ENCODE measurements at regions not wholly inside any gene's neighbourhood (a gene's known extent, or its start where the extent isn't known, plus 50 kb on each side); places are given as distances from the start of the nearest gene placed in this dataset.

DNA sequence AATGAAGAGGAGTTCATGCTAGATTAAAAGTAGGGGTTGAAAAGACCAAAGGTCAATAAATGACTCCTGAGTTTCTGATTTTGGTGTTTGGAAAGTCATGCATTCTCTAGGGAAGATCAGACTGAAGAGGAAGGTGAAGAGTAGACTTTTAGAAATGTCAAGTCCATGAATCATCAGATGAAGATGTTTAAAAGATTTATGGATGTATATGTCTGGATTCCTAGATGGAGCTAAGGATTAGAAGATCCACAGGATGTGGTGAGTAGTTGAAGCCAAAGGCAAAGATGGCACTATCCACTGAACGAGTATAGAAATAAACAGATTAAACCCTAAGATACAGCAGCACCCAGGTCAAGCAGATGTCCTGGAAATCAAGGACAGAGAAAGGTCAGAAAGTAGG is 298.5 kb downstream of the GPAM start:
- DNase-seq (ENCODE audit: low read depth), result no peak

DNA sequence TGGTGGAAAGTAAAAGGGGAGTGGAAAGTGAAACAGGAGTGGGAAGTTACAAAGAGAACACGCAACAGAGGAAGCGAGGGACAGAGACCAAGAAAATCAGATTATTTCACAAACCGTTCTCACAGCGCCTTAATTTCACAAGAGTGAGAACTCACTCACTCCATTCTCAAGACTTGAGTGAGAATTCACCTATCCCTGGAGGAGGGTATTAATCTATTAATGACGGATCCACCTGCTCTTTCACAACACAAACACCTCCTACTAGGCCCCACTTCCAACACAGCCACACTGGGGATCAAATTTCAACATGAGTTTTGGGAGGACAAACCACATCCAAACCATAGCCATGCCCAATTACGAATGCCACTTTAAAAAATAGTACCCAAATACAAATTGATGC is 297.6 kb downstream of the GPAM start:
- no peak for DNase-seq (ENCODE audit: low read depth)

- no peak for DNase-seq (ENCODE audit: low read depth)
Observed at GRCh38 chr10:111887266-111887665, 296.3 kb downstream of the GPAM start.

- no peak for DNase-seq (ENCODE audit: low read depth)
Observed at GRCh38 chr10:111890046-111890445, 293.5 kb downstream of the GPAM start.

- DNase-seq (ENCODE audit: low read depth), result no peak
Observed at GRCh38 chr10:111916011-111916410, 267.6 kb downstream of the GPAM start.

GRCh38 chr10:111921821-111922220 is 261.7 kb downstream of the GPAM start:
- no peak for DNase-seq (ENCODE audit: low read depth)

DNA sequence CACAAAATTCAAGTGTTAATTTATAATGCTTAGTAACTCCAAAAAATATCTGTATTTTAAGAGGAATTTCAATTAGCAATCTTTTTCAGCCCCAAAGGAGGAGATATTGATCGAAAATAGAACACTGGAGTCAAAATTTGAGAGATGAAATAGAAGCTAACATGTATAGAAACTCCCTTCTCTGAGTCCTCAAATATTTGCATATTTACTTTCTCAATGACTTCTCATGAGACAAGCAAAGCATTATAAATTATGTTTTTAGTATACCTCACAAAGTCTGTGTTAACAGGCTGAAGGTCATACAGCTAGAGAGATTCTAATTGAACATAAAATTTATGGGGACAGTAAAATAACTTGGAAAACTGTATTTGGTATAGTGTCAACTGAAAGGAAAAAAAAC is 260.5 kb downstream of the GPAM start:
- DNase-seq (ENCODE audit: low read depth), result no peak

DNA sequence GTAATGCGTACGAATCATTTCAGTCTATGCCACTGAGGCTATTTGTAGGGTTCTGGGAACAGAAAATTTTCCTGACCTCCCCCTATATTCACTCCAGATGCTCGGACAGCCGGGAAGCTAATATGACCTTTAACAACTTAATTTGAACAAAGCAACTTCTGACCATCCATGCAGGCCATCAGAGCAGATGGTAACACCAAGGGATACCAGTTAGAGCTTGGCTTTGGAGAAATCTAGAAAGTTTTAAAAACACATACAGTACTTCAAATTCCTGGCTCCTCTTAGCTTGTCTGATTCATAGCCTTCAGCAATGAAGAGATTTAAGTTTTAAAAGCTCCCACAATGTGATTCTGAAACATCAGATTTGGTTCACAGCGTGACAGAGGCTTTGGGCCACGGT is 257.3 kb downstream of the GPAM start:
- DNase-seq (ENCODE audit: low read depth), result no peak

DNA sequence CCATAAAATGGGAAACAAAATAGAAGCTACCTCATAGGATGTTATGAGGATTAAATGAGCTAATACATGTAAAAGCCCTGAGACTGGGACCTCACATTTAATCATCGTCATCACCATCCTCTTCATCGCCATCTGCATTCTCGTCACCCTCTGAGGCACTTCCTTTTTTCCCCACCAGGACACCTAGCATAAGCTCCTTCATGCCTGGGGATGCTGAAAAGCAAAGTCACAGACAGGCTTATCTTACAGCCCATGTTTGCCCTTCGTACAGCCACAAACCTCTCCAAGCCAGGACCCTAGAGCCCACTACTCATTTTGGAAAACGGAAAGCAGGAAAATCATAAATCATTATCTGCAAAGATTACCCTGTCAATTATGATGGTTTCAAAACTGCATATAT is 249.6 kb downstream of the GPAM start:
- DNase-seq (ENCODE audit: low read depth), result no peak

DNA sequence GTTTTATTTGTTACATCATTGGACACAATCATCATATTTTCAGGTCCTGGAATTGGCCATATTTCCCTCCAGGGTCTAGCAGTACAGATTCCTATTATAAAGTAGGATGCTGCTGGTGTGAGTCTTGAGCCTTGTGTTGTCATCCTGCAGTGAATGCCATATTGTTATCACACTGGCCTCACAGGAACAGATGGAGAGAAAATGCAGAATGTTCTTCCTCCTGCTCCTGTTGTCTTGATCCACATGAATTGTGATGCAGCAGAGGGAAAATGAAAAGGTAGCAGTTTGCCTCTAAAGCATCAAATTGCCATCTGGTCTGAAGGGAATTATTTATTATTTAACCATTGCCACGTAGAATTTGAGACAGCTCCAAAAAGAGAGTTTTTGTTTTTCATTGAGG is 248.6 kb downstream of the GPAM start:
- DNase-seq (ENCODE audit: low read depth), result no peak

GRCh38 chr10:111936143-111936542 is 247.4 kb downstream of the GPAM start:
- DNase-seq (ENCODE audit: low read depth), result no peak

DNA sequence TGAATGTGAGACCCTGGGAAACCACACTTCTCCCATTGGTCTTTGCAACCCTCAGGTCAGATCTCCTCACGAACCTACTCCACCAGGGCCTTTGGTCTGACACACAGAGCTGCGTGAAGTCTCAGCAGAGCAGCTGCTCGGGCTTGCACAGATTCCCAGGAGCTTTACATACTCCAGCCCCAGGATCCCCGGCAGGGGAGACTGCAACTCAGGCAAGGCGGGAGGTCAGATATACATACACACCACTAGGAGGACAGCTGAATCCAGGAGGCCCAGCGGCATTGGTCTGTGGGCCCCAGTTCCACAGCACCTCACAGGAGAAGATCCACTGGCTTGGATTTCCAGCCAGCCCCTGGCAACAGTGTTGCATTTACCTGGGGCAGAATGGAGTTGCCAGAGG is 239.2 kb downstream of the GPAM start:
- no peak for DNase-seq (ENCODE audit: low read depth)

DNA sequence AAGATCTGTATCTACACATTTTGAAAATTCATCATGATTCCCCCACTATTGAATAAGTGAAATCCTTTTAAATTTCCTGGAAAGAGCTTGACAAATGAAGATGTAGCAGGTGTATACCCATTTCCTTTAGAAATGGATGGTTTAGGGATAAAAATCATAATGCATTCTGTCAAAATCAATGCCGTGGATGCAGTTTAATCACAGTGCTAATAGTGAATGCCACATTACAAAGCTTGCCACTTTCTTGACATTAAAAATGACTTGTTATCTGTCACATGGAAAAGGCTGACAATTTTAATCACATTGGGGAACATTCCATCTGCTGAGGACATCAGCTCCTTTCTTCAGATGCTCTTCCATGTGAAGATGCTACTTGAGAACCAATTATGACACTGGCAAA is 229.6 kb downstream of the GPAM start:
- DNase-seq (ENCODE audit: low read depth), result no peak

DNA sequence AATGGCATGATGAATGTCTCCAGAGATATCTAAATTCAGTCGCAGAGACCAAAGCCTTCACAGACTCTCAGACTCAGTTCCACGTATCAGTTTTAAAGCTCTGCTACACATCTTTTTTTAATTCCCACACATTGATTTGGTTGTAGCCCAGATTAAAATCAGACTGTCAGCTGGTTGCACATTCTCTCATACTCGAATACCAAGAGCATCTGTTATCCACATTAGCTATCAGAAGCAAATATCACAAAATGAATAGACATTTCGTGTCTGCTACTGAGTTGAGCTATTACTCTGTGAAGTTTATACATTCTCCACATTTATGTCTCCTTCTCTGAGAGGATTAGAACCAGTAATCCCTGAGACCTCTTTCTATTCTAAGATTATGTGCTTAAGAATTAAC is 229.2 kb downstream of the GPAM start:
- DNase-seq (ENCODE audit: low read depth), result no peak

DNA sequence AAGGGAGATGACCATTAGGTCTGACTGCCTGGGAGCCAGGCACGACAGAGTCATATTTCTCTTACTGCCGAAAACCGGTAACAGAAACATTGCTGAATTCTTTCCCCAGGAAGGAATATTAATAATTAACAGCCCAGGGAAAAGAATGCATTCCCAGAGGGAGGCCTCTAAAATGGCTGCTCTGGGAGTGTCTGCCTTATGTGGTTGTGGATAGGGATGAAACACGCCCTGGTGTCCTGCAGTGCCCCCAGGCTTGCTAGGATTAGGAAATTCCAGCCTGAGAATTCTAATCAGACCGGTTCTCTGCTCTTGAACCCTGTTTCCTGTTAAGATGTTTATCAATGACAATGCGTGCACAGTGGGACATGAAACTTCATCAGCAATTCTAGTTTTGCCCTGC is 226.7 kb downstream of the GPAM start:
- DNase-seq (ENCODE audit: low read depth), result no peak

- no peak for DNase-seq (ENCODE audit: low read depth)
Observed at GRCh38 chr10:111962951-111963350, 220.6 kb downstream of the GPAM start.

DNA sequence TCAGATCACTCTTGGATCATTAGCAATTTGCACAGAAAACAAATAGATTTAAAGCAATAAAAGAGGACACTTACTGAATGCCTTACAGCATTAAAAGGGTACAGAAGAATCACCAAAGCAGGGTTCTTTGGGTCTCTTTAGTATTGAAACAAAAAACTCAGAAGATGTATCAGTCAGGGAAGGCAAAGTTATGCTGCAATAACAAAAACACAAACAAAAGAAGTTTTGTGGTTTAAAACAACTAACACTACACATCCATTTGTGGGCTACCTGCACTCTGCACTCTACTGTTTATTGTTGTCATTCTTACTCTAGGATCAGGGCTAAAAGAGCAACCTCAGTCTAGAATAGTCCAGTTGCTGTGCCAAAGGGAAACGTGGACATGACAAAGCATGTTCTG is 216.4 kb downstream of the GPAM start:
- DNase-seq (ENCODE audit: low read depth), result no peak

DNA sequence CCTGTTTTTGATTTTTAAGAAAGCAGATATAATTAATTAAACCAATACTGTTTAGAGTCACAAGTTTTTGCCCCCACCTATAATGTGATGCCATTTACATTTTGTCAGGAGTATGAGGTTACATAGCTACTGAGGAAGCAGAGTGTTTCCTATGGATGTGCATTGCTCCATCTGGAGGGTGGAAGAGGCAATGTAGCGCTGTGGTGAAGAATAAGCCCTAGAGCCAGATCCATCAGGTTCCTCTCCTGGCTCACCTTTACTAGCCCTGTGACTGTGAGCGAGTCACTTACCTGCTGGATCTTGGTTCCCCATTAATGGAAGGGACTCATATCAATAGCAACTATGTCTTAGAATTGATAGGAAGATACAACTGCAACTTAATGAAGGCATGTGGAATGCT is 216.0 kb downstream of the GPAM start:
- DNase-seq (ENCODE audit: low read depth), result no peak

- no peak for DNase-seq (ENCODE audit: low read depth)
Observed at GRCh38 chr10:111968647-111969046, 214.9 kb downstream of the GPAM start.

- DNase-seq (ENCODE audit: low read depth), result no peak
Observed at GRCh38 chr10:111970111-111970510, 213.5 kb downstream of the GPAM start.

GRCh38 chr10:111972109-111972508 is 211.5 kb downstream of the GPAM start:
- no peak for DNase-seq (ENCODE audit: low read depth)

DNA sequence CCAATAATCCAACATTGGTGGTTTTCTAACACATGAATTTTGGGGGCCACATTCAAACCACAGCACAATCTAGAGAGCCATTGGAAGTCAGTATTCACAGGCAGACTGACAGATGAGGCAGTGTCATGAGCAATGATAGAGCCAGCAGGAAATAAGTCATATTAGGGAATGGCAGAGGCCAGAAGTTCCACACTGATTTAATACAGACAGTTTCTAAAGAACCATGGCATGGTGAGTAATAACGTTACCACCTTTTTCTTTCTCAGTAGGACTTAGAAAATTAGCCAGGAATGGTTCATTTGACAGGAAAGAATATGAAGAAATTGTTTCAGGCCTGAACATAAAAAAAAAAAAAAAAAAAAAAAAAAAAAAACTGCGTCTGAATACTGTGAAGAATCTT is 210.3 kb downstream of the GPAM start:
- DNase-seq (ENCODE audit: low read depth), result no peak

DNA sequence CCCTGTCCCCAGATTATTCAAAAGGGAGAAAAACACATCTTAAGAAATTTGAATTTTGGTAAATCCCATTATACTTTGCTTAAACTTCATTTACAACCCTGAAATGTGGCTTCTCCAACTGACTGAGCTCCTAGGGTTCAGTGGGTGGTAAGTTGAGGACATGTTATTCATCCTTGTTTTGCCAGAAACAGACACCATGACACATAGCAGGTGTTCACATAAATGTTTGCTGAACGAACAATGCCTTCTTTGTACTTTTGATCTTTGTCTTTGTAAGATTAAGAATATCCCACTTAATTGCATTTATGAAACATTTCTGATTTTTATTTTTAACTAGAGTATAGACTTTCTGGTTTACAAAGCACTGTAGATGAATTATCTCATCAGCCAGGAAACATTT is 209.7 kb downstream of the GPAM start:
- DNase-seq (ENCODE audit: low read depth), result no peak

- no peak for DNase-seq (ENCODE audit: low read depth)
Observed at GRCh38 chr10:111974325-111974724, 209.2 kb downstream of the GPAM start.

DNA sequence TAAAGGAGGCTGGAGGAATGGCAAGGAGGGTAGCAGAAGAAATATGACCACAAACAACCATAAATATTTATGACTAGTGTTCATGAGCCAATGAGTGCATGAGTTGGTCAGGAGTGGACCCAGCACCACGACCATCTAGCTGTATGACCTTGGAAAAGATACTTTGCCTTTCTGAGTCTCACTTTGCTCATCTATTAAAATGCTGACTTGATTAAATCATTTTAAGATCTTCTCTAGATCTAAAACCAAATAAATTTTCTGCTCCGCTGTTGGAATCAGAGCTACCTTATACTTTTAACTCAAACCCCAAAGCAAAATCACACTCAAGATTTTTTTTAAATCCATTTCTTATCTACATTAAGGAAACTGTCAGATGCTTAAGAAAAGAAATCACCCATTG is 207.0 kb downstream of the GPAM start:
- no peak for DNase-seq (ENCODE audit: low read depth)
